ENCODE measurements at regions not wholly inside any gene's neighbourhood (a gene's known extent, or its start where the extent isn't known, plus 50 kb on each side); places are given as distances from the start of the nearest gene placed in this dataset.
"Not testable (repeated sequence)": the region's sequence is repeated elsewhere in the genome, so short reads cannot be mapped to it uniquely, and the experiment has no call there.

DNA sequence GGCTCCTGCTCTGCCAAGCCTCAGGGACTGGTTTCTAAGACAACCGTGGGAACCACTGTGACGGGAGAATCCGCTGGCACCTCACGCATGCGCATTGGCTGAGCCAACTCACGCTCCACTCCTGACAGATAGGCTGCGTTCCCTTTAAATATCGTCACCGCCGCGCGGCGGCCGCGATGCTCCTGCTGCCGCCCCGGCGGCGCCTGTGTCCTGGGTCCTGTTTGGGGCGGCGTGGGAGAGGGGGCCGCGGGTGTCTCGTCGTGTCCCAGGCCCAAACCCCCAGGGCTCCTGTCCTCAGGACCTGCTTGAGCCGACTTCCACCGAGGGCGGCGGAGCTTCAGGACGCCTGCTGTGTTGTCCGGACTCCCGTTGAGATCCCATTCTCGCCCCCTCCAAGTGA is 684.8 kb upstream of the TPTE start:
- H3K27me3 ChIP-seq (ENCODE audit: control insufficient read depth in 2 of 2, insufficient read depth in 2 of 2, low read length in 2 of 2); H3K9ac ChIP-seq (ENCODE audit: insufficient read depth, low read length, poor library complexity, severe bottlenecking); H3K4me1 ChIP-seq (ENCODE audit: control insufficient read depth in 1 of 2, insufficient read depth in 2 of 2, low read length in 2 of 2); H3K4me2 ChIP-seq (replicated peaks; ENCODE audit: extremely low read depth, low read length, poor library complexity, severe bottlenecking); H3K4me1 Mint-ChIP-seq; DNase-seq; H3K36me3 Mint-ChIP-seq; H3K27ac ChIP-seq (ENCODE audit: low read depth in 1 of 2, low read length in 2 of 2); H3K36me3 ChIP-seq (replicated peaks in 1 of 2; ENCODE audit: control insufficient read depth in 1 of 2, insufficient read depth in 2 of 2, low read length in 2 of 2); H4K20me1 ChIP-seq (ENCODE audit: insufficient read depth, low read length); H3K79me2 ChIP-seq (ENCODE audit: insufficient read depth, low read length); H3K27ac Mint-ChIP-seq; H2AFZ ChIP-seq (ENCODE audit: insufficient read depth, low read depth, low read length, poor library complexity, severe bottlenecking); H3K27me3 Mint-ChIP-seq (ENCODE audit: low read depth in 3 of 3); intact Hi-C loops (cut with micrococcal nuclease); H3K4me3 ChIP-seq (replicated peaks in 1 of 3; ENCODE audit: low read depth in 2 of 3, low read length in 3 of 3); H3K4me3 Mint-ChIP-seq: not testable (repeated sequence)
- WGBS (ENCODE audit: insufficient coverage): 73% methylated on average over 5 of the region's 33 CpGs
- H3K9me3 ChIP-seq (replicated peaks in 1 of 2; ENCODE audit: control insufficient read depth in 1 of 2, insufficient read depth in 1 of 2, low read length in 2 of 2): peaks cover 34 to 37% of the 10 kb centered on the region in 2 donors
- H3K9me3 Mint-ChIP-seq: peaks cover 23 to 43% (median 26%) of the 10 kb centered on the region in 7 donors

DNA sequence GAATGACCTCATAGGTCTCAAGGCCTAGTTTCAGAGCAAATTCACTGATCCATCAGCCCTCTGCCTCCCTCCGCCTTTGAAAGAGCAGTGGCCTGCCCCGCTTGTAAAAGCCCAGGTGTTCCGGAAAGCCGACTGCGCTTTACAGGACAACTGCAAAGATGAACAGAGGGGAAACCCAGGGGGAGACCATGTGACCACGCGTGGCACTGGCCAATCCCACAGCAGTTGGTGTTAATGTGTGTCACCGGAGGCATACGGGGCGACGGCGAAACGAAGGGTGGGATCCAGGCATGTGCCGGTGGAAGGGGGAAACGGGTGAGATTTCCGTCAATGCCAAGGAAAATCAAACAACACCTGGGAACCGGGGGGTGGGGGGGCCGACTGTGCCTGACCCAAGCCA is 684.4 kb upstream of the TPTE start:
- intact Hi-C loops (cut with micrococcal nuclease); H3K4me1 ChIP-seq (ENCODE audit: control insufficient read depth in 1 of 2, insufficient read depth in 2 of 2, low read length in 2 of 2): not testable (repeated sequence)

DNA sequence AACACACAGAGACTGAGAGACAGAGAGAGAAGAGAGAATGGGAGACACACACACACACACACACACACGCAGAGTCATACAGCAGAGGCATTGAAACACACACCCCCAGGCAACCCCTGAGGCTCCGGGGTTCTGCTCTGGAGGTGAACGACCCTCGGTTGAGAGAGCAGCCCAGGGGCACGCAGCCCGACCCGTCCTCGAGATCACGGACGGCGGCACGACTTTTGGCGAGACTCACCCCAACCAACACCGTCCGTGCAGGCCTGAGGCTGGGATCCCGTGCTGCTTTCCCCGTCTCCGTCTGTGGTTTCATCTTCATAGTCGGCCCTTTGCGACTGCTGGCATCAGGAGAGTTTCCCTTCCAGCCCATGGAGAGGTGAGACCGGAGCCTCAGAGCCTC is 683.9 kb upstream of the TPTE start:
- H3K4me1 Mint-ChIP-seq; H3K4me3 Mint-ChIP-seq; H3K36me3 Mint-ChIP-seq; H3K27me3 ChIP-seq (ENCODE audit: control insufficient read depth in 2 of 2, insufficient read depth in 2 of 2, low read length in 2 of 2); H3K4me1 ChIP-seq (ENCODE audit: control insufficient read depth in 1 of 2, insufficient read depth in 2 of 2, low read length in 2 of 2); H3K4me3 ChIP-seq (replicated peaks in 1 of 3; ENCODE audit: low read depth in 2 of 3, low read length in 3 of 3); H3K27ac ChIP-seq (ENCODE audit: low read depth in 1 of 2, low read length in 2 of 2); H3K79me2 ChIP-seq (ENCODE audit: insufficient read depth, low read length); DNase-seq; H3K4me2 ChIP-seq (replicated peaks; ENCODE audit: extremely low read depth, low read length, poor library complexity, severe bottlenecking); H3K36me3 ChIP-seq (replicated peaks in 1 of 2; ENCODE audit: control insufficient read depth in 1 of 2, insufficient read depth in 2 of 2, low read length in 2 of 2); H4K20me1 ChIP-seq (ENCODE audit: insufficient read depth, low read length); intact Hi-C loops (cut with micrococcal nuclease); H3K27me3 Mint-ChIP-seq (ENCODE audit: low read depth in 3 of 3); H3K27ac Mint-ChIP-seq; H2AFZ ChIP-seq (ENCODE audit: insufficient read depth, low read depth, low read length, poor library complexity, severe bottlenecking); H3K9ac ChIP-seq (ENCODE audit: insufficient read depth, low read length, poor library complexity, severe bottlenecking): not testable (repeated sequence)
- peaks cover 23 to 43% (median 26%) of the 10 kb centered on the region in 7 donors for H3K9me3 Mint-ChIP-seq
- H3K9me3 ChIP-seq (replicated peaks in 1 of 2; ENCODE audit: control insufficient read depth in 1 of 2, insufficient read depth in 1 of 2, low read length in 2 of 2): peaks cover 34 to 38% of the 10 kb centered on the region in 2 donors
- 74% methylated on average over 21 of the region's 21 CpGs for WGBS (ENCODE audit: insufficient coverage)

More for the DNA sequence above, 684.4 kb upstream of the TPTE start:
- not testable (repeated sequence) for H2AFZ ChIP-seq (ENCODE audit: insufficient read depth, low read depth, low read length, poor library complexity, severe bottlenecking); H3K36me3 Mint-ChIP-seq; H3K4me3 Mint-ChIP-seq; H3K27me3 ChIP-seq (ENCODE audit: control insufficient read depth in 2 of 2, insufficient read depth in 2 of 2, low read length in 2 of 2); H3K36me3 ChIP-seq (replicated peaks in 1 of 2; ENCODE audit: control insufficient read depth in 1 of 2, insufficient read depth in 2 of 2, low read length in 2 of 2); H3K4me2 ChIP-seq (replicated peaks; ENCODE audit: extremely low read depth, low read length, poor library complexity, severe bottlenecking); H3K27ac Mint-ChIP-seq; H4K20me1 ChIP-seq (ENCODE audit: insufficient read depth, low read length); H3K9ac ChIP-seq (ENCODE audit: insufficient read depth, low read length, poor library complexity, severe bottlenecking); H3K4me1 Mint-ChIP-seq; H3K79me2 ChIP-seq (ENCODE audit: insufficient read depth, low read length); H3K27me3 Mint-ChIP-seq (ENCODE audit: low read depth in 3 of 3); DNase-seq; H3K4me3 ChIP-seq (replicated peaks in 1 of 3; ENCODE audit: low read depth in 2 of 3, low read length in 3 of 3); H3K27ac ChIP-seq (ENCODE audit: low read depth in 1 of 2, low read length in 2 of 2)
- WGBS (ENCODE audit: insufficient coverage): 100% methylated on average over 5 of the region's 18 CpGs
- peaks cover 34 to 38% of the 10 kb centered on the region in 2 donors for H3K9me3 ChIP-seq (replicated peaks in 1 of 2; ENCODE audit: control insufficient read depth in 1 of 2, insufficient read depth in 1 of 2, low read length in 2 of 2)
- H3K9me3 Mint-ChIP-seq: peaks cover 23 to 43% (median 26%) of the 10 kb centered on the region in 7 donors

Data from CD14-positive monocyte (primary cell).